Neural cell (in vitro differentiated cells): ENCODE measurements at regions not wholly inside any gene's neighbourhood (a gene's known extent, or its start where the extent isn't known, plus 50 kb on each side); places are given as distances from the start of the nearest gene placed in this dataset.

Source experiments
- EP300 ChIP-seq: fragments of 450-650 bp; conservative IDR thresholded peaks from 2 replicates; pipeline ENCODE4 v1.6.1; 2014; ENCODE audit warnings: antibody characterized with exemption, mild to moderate bottlenecking, moderate library complexity; ENCODE audit not compliant: poor library complexity, severe bottlenecking
- EZH2 ChIP-seq: fragments of 200-600, 300-800 bp; shearing (Covaris generic), sonication (generic); IDR thresholded peaks from 2 replicates; pipeline ENCODE4 v1.6.1; 2014; ENCODE audit warnings: antibody characterized with exemption, low read length, borderline replicate concordance, mild to moderate bottlenecking; ENCODE audit not compliant: insufficient read depth, poor library complexity, severe bottlenecking
- TAF1 ChIP-seq: IDR thresholded peaks from 2 replicates; pipeline ENCODE4 v1.6.1; 2012; ENCODE audit warnings: low read depth
- TF ChIP-seq, protein P1 (sequence below): fragments of 450-650 bp; IDR thresholded peaks from 2 replicates; pipeline ENCODE4 v1.5.1; 2014; ENCODE audit warnings: antibody characterized with exemption, mild to moderate bottlenecking, moderate library complexity; ENCODE audit not compliant: poor library complexity, severe bottlenecking
- TF ChIP-seq, protein P2 (sequence below): IDR thresholded peaks from 2 replicates; pipeline ENCODE4 v1.6.1; 2012; ENCODE audit warnings: borderline replicate concordance

GRCh38 chr4:153947124-153947523 lies 158.2 kb upstream of the SFRP2 start:
- TF ChIP-seq, protein P1, sequence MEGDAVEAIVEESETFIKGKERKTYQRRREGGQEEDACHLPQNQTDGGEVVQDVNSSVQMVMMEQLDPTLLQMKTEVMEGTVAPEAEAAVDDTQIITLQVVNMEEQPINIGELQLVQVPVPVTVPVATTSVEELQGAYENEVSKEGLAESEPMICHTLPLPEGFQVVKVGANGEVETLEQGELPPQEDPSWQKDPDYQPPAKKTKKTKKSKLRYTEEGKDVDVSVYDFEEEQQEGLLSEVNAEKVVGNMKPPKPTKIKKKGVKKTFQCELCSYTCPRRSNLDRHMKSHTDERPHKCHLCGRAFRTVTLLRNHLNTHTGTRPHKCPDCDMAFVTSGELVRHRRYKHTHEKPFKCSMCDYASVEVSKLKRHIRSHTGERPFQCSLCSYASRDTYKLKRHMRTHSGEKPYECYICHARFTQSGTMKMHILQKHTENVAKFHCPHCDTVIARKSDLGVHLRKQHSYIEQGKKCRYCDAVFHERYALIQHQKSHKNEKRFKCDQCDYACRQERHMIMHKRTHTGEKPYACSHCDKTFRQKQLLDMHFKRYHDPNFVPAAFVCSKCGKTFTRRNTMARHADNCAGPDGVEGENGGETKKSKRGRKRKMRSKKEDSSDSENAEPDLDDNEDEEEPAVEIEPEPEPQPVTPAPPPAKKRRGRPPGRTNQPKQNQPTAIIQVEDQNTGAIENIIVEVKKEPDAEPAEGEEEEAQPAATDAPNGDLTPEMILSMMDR = no peak
- TF ChIP-seq, protein P2, sequence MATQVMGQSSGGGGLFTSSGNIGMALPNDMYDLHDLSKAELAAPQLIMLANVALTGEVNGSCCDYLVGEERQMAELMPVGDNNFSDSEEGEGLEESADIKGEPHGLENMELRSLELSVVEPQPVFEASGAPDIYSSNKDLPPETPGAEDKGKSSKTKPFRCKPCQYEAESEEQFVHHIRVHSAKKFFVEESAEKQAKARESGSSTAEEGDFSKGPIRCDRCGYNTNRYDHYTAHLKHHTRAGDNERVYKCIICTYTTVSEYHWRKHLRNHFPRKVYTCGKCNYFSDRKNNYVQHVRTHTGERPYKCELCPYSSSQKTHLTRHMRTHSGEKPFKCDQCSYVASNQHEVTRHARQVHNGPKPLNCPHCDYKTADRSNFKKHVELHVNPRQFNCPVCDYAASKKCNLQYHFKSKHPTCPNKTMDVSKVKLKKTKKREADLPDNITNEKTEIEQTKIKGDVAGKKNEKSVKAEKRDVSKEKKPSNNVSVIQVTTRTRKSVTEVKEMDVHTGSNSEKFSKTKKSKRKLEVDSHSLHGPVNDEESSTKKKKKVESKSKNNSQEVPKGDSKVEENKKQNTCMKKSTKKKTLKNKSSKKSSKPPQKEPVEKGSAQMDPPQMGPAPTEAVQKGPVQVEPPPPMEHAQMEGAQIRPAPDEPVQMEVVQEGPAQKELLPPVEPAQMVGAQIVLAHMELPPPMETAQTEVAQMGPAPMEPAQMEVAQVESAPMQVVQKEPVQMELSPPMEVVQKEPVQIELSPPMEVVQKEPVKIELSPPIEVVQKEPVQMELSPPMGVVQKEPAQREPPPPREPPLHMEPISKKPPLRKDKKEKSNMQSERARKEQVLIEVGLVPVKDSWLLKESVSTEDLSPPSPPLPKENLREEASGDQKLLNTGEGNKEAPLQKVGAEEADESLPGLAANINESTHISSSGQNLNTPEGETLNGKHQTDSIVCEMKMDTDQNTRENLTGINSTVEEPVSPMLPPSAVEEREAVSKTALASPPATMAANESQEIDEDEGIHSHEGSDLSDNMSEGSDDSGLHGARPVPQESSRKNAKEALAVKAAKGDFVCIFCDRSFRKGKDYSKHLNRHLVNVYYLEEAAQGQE = no peak
- no peak for TF ChIP-seq EP300
- no peak for TF ChIP-seq EZH2
- TF ChIP-seq TAF1 = no peak
